ENCODE measurements at regions not wholly inside any gene's neighbourhood (a gene's known extent, or its start where the extent isn't known, plus 50 kb on each side); places are given as distances from the start of the nearest gene placed in this dataset.

- TF ChIP-seq ZNF609 (CRISPR knock-in tag; IDR thresholded peaks at IDR 0.05; ENCODE audit: borderline replicate concordance) = no peak
- TF ChIP-seq ARID2 (CRISPR knock-in tag; IDR thresholded peaks at IDR 0.05; ENCODE audit: borderline replicate concordance) = no peak
- TF ChIP-seq, protein P1, sequence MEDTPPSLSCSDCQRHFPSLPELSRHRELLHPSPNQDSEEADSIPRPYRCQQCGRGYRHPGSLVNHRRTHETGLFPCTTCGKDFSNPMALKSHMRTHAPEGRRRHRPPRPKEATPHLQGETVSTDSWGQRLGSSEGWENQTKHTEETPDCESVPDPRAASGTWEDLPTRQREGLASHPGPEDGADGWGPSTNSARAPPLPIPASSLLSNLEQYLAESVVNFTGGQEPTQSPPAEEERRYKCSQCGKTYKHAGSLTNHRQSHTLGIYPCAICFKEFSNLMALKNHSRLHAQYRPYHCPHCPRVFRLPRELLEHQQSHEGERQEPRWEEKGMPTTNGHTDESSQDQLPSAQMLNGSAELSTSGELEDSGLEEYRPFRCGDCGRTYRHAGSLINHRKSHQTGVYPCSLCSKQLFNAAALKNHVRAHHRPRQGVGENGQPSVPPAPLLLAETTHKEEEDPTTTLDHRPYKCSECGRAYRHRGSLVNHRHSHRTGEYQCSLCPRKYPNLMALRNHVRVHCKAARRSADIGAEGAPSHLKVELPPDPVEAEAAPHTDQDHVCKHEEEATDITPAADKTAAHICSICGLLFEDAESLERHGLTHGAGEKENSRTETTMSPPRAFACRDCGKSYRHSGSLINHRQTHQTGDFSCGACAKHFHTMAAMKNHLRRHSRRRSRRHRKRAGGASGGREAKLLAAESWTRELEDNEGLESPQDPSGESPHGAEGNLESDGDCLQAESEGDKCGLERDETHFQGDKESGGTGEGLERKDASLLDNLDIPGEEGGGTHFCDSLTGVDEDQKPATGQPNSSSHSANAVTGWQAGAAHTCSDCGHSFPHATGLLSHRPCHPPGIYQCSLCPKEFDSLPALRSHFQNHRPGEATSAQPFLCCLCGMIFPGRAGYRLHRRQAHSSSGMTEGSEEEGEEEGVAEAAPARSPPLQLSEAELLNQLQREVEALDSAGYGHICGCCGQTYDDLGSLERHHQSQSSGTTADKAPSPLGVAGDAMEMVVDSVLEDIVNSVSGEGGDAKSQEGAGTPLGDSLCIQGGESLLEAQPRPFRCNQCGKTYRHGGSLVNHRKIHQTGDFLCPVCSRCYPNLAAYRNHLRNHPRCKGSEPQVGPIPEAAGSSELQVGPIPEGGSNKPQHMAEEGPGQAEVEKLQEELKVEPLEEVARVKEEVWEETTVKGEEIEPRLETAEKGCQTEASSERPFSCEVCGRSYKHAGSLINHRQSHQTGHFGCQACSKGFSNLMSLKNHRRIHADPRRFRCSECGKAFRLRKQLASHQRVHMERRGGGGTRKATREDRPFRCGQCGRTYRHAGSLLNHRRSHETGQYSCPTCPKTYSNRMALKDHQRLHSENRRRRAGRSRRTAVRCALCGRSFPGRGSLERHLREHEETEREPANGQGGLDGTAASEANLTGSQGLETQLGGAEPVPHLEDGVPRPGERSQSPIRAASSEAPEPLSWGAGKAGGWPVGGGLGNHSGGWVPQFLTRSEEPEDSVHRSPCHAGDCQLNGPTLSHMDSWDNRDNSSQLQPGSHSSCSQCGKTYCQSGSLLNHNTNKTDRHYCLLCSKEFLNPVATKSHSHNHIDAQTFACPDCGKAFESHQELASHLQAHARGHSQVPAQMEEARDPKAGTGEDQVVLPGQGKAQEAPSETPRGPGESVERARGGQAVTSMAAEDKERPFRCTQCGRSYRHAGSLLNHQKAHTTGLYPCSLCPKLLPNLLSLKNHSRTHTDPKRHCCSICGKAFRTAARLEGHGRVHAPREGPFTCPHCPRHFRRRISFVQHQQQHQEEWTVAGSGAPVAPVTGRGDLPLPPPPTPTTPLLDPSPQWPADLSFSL (CRISPR knock-in tag; IDR thresholded peaks at IDR 0.05) = no peak
- no peak for TF ChIP-seq ZNF766 (CRISPR knock-in tag; IDR thresholded peaks at IDR 0.05; ENCODE audit: borderline replicate concordance)
- TF ChIP-seq CREB1 (IDR thresholded peaks at IDR 0.05) = no peak
- TF ChIP-seq CREB1 (CRISPR knock-in tag; IDR thresholded peaks at IDR 0.05) = no peak
- no peak for TF ChIP-seq MYNN (CRISPR knock-in tag; IDR thresholded peaks at IDR 0.05; ENCODE audit: low read depth)
- no peak for TF ChIP-seq ZNF44 (CRISPR knock-in tag; IDR thresholded peaks at IDR 0.05)
- no peak for TF ChIP-seq ZNF510 (CRISPR knock-in tag; IDR thresholded peaks at IDR 0.05; ENCODE audit: low read depth)
- TF ChIP-seq MBNL3 (CRISPR knock-in tag; conservative IDR thresholded peaks at IDR 0.05) = no peak
Observed at GRCh38 chr6:146917182-146917581, 287.0 kb upstream of the STXBP5 start (continued).
